AG04450 (cell line): ENCODE measurements at regions not wholly inside any gene's neighbourhood (a gene's known extent, or its start where the extent isn't known, plus 50 kb on each side); places are given as distances from the start of the nearest gene placed in this dataset.
"Not testable (repeated sequence)": the region's sequence is repeated elsewhere in the genome, so short reads cannot be mapped to it uniquely, and the experiment has no call there.

Experiments used
- CTCF ChIA-PET: fragments of 300-600, 350-600 bp; formaldehyde crosslinking; extraction: SDS; loops from one replicate; lab custom pipeline; 2022; ENCODE audit warnings: antibody characterized with exemption, inconsistent platforms; lab: Charles Lee
- POLR2A ChIA-PET: fragments of 350-600 bp; formaldehyde crosslinking; extraction: SDS; loops from one replicate; lab custom pipeline; 2021; ENCODE audit warnings: antibody characterized with exemption, inconsistent platforms; lab: Yijun Ruan, JAX
- DNase-seq: peaks from one replicate; pipeline ENCODE4 v3.0.0-alpha.2; 2011; ENCODE audit warnings: low read depth, low spot score
- H3K27ac ChIP-seq: one replicate; pipeline ENCODE4 v1.5.1; 2012; ENCODE audit warnings: low read depth, low read length, control low read depth
- H3K27me3 ChIP-seq: one replicate; pipeline ENCODE4 v1.6.0; 2012; ENCODE audit warnings: low read length; ENCODE audit not compliant: control insufficient read depth, insufficient read depth
- H3K4me3 ChIP-seq: 2 replicates; pipeline ENCODE4 v1.5.1; 2011; ENCODE audit warnings: mild to moderate bottlenecking, low read depth, low read length, control low read depth
- H3K9me3 ChIP-seq: 2 replicates; pipeline ENCODE4 v1.5.1; 2012; ENCODE audit warnings: low read length; ENCODE audit not compliant: control insufficient read depth, insufficient read depth
- TF ChIP-seq, protein P1 (sequence below): IDR thresholded peaks from 2 replicates; pipeline ENCODE4 v1.5.1; 2011; ENCODE audit warnings: low read depth, low read length, control low read depth, inconsistent platforms

DNA sequence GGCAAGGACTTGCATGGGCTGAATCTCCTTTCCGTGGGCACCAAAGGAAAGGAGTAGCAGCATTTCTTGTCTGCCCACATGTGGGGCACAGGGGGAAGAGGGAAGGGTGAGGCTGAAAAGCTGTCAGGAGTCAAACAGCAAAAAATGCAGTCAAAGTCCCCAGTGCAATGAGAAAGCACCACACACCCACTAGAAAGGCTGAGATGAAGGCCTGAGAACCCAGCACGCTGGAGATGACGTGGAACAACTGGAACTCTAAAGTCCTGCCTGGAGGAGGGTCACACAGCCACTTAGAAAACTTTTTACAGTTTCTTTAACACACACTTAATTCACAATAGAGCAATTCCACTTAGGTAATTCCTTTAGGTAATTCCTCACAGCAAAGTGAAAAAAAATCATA, 94.6 kb upstream of the IGFBPL1 start:
- no peak overlapping the region for H3K27ac ChIP-seq
- no peaks in the 10 kb centered on the region for H3K9me3 ChIP-seq
- DNase-seq: no peak
- ChIA-PET CTCF (no interaction called here), POLR2A (no interaction called here)
- H3K27me3 ChIP-seq: peaks cover 3% of the 10 kb centered on the region
- H3K4me3 ChIP-seq: no peak overlapping the region
- TF ChIP-seq, protein P1, sequence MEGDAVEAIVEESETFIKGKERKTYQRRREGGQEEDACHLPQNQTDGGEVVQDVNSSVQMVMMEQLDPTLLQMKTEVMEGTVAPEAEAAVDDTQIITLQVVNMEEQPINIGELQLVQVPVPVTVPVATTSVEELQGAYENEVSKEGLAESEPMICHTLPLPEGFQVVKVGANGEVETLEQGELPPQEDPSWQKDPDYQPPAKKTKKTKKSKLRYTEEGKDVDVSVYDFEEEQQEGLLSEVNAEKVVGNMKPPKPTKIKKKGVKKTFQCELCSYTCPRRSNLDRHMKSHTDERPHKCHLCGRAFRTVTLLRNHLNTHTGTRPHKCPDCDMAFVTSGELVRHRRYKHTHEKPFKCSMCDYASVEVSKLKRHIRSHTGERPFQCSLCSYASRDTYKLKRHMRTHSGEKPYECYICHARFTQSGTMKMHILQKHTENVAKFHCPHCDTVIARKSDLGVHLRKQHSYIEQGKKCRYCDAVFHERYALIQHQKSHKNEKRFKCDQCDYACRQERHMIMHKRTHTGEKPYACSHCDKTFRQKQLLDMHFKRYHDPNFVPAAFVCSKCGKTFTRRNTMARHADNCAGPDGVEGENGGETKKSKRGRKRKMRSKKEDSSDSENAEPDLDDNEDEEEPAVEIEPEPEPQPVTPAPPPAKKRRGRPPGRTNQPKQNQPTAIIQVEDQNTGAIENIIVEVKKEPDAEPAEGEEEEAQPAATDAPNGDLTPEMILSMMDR: no peak

DNA sequence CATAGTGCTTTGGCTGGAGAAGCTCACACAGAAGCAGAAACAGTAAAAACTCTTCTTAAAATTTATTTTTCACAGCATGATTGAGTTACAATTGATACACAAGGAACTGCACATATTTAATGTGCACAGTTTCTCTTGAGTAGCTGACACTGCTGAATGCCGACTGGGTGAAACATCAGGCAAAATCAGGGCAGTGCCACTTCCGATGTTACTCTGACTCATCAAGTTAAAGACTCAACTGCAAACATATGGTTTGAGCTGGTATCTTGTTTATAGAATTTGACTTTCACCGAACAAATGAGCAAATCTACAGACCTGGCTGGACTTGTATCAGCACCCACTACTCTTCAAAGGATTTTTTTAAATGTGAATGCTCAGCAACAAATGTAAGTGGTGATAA, 92.0 kb upstream of the IGFBPL1 start:
- H3K4me3 ChIP-seq, DNase-seq, POLR2A ChIA-PET: not testable (repeated sequence)

DNA sequence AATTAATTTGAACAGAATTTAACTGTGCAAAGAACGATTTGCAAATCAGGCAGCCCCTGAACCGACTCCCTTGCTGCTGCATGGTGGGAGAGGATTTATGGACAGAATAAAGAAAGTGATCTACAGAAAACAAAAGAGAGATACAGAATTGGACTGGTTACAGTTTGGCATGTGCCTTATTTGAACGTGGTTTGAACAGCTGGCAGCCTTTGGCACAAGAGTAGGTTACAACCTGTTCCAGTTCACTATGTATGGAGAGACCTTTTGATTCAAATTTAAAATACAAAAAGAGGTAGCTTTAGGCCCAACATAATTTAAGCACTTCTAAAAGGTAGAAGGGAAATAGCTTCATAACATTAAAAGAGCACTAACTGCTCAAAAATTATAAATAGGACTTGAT, 90.8 kb upstream of the IGFBPL1 start:
- DNase-seq, CTCF ChIA-PET, H3K4me3 ChIP-seq, POLR2A ChIA-PET, H3K27ac ChIP-seq, H3K9me3 ChIP-seq, H3K27me3 ChIP-seq: not testable (repeated sequence)

More for the DNA sequence above, 92.0 kb upstream of the IGFBPL1 start:
- CTCF ChIA-PET, H3K27ac ChIP-seq, H3K9me3 ChIP-seq, H3K27me3 ChIP-seq: not testable (repeated sequence)

DNA sequence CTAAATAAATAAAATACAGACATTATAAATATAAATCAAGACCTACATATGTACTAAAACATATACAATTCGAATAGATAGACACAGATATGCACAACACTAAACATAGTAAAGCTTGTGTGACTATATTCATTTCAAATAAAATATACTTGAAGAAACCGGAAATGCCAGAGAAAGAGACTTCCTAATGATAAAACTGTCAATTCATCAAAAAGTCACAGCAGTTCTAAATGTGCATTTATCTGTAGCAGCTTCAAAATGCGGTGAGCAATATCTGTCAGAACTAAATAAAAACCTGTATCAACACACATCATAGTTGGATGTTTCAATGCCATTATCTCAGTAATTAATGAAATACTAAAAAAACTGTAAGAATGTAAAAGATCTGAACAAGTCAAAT, 86.1 kb upstream of the IGFBPL1 start:
- H3K27ac ChIP-seq, H3K9me3 ChIP-seq, H3K4me3 ChIP-seq, DNase-seq, H3K27me3 ChIP-seq, CTCF ChIA-PET, POLR2A ChIA-PET: not testable (repeated sequence)

DNA sequence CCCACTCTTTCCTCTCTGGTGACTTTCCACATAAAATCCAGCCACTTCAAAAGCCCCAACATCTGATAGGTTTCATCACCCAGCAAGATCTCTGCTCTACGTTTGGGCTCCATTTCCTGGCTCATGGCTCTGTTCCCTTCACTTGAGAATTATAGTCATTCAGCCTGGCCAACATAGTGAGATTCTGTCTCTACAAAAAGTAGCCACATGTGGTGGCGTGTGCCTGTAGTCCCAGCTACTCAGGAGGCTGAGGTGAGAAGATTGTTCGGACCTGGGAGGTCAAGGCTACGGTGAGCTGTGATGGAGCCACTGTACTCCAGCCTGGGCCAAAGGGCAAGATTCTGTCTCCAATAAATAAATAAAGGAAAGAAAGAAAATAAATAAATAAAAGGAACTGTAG, 83.3 kb upstream of the IGFBPL1 start:
- ChIA-PET CTCF (no interaction called here), POLR2A (no interaction called here)
- H3K4me3 ChIP-seq: no peak overlapping the region
- no peak for DNase-seq
- no peak overlapping the region for H3K27ac ChIP-seq
- TF ChIP-seq, protein P1: no peak
- no peaks in the 10 kb centered on the region for H3K27me3 ChIP-seq
- H3K9me3 ChIP-seq: no peaks in the 10 kb centered on the region

DNA sequence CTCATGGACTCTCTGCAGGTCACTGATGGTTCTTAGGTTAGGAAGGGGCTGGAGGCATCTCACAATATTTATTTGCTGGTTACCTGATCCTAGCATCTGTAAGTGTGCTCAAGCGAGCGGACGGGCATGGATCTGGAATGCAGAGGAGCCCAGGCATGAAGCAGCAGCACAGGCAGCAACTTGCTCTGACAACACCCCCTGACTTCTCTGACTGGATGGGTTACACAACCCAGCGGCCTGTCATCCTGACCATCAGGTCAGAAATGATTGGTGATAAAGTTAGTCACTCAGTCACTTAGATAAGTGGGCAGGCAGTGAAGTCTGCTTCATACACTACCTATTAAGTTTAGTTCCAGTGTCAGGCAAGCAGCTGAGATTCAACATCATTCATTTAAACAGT, 75.9 kb upstream of the IGFBPL1 start:
- DNase-seq, H3K27me3 ChIP-seq, CTCF ChIA-PET, H3K9me3 ChIP-seq, POLR2A ChIA-PET, H3K4me3 ChIP-seq, H3K27ac ChIP-seq: not testable (repeated sequence)

DNA sequence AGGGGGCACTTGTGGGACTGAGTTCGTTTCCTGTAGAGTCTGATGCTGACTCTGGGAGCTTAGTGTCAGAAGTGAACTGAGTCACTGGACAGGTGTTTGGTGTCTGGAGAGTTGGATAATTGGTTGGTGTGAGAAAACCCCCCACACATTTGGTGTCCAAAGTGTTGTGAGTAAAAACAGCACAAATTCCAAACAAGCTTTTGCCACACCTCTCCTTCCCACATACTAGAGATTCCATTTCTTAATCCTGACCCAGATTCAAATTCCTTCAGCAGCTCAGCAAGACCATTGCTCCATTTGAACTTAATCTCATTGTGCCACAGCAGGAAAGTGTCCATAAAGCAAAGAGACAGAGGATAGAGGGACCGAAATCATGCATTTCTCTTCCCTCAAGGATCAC, 74.3 kb upstream of the IGFBPL1 start:
- DNase-seq, POLR2A ChIA-PET, H3K9me3 ChIP-seq, H3K4me3 ChIP-seq, H3K27ac ChIP-seq, H3K27me3 ChIP-seq: not testable (repeated sequence)
- CTCF ChIA-PET: interaction anchor here (0.6 kb wide), 1 partner anchor 233 kb away, joined by 4 read pairs; no protein-coding TSS in a partner anchor

DNA sequence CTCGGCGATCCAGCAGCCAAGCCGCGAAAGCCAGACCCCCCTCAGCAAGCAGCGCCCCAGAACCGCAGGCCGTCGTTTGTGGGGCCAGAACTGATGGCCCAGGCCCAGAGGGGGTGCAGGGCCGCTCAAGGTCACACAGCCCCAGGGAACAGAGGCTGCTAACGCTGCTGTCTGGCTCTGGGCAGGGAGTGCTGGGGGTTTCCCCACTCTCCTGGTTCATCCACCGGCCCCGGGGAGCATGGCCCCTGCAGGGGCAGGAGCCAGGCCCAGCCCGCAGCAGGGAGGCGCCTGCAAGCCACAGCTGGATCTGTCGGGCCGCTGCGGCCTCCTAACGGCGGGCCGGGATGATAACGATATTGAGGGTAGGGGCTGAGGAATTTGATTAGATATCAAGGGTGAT, 64.8 kb upstream of the IGFBPL1 start:
- Histone ChIP-seq H3K4me3 (no peak overlapping the region), H3K27ac (no peak overlapping the region), H3K9me3 (peaks cover 4% of the 10 kb centered on the region; the same call in 1 of the 2 replicates), H3K27me3 (peaks cover 4% of the 10 kb centered on the region)
- ChIA-PET POLR2A (no interaction called here), CTCF (no interaction called here)
- DNase-seq: no peak
- TF ChIP-seq, protein P1: no peak
